ENCODE measurements at regions not wholly inside any gene's neighbourhood (a gene's known extent, or its start where the extent isn't known, plus 50 kb on each side); places are given as distances from the start of the nearest gene placed in this dataset.

GRCh38 chr12:100698518-100698917, 96.1 kb upstream of the ANO4 start:
- Histone ChIP-seq H3K9me3 (no peaks in the 10 kb centered on the region), H3K4me1 (no peaks in the 10 kb centered on the region), H3K4me3 (ENCODE audit: low read depth, low read length) (no peak overlapping the region), H3K36me3 (no peaks in the 10 kb centered on the region), H3K27me3 (no peaks in the 10 kb centered on the region)
- no peak for DNase-seq
- no peak for TF ChIP-seq CTCF (IDR thresholded peaks at IDR 0.05; ENCODE audit: low read depth, low read length)

- TF ChIP-seq CTCF (IDR thresholded peaks at IDR 0.05; ENCODE audit: low read depth, low read length) = no peak
- Histone ChIP-seq H3K27me3 (no peaks in the 10 kb centered on the region), H3K4me3 (ENCODE audit: low read depth, low read length) (no peak overlapping the region), H3K9me3 (no peaks in the 10 kb centered on the region), H3K4me1 (no peaks in the 10 kb centered on the region), H3K36me3 (no peaks in the 10 kb centered on the region)
- DNase-seq = no peak
Measured at GRCh38 chr12:100699209-100699608, 95.4 kb upstream of the ANO4 start.

GRCh38 chr12:100703337-100703736, 91.2 kb upstream of the ANO4 start:
- no peak for DNase-seq
- Histone ChIP-seq H3K9me3 (no peaks in the 10 kb centered on the region), H3K27me3 (no peaks in the 10 kb centered on the region), H3K4me3 (ENCODE audit: low read depth, low read length) (no peak overlapping the region), H3K36me3 (no peaks in the 10 kb centered on the region), H3K4me1 (no peaks in the 10 kb centered on the region)
- no peak for TF ChIP-seq CTCF (IDR thresholded peaks at IDR 0.05; ENCODE audit: low read depth, low read length)

GRCh38 chr12:100703868-100704267, 90.7 kb upstream of the ANO4 start:
- TF ChIP-seq CTCF (IDR thresholded peaks at IDR 0.05; ENCODE audit: low read depth, low read length) = no peak
- Histone ChIP-seq H3K9me3 (no peaks in the 10 kb centered on the region), H3K36me3 (no peaks in the 10 kb centered on the region), H3K4me3 (ENCODE audit: low read depth, low read length) (no peak overlapping the region), H3K27me3 (no peaks in the 10 kb centered on the region), H3K4me1 (no peaks in the 10 kb centered on the region)
- no peak for DNase-seq

GRCh38 chr12:100706033-100706432, 88.5 kb upstream of the ANO4 start:
- Histone ChIP-seq H3K9me3 (no peaks in the 10 kb centered on the region), H3K4me1 (no peaks in the 10 kb centered on the region), H3K27me3 (no peaks in the 10 kb centered on the region), H3K36me3 (no peaks in the 10 kb centered on the region), H3K4me3 (ENCODE audit: low read depth, low read length) (no peak overlapping the region)
- no peak for DNase-seq
- no peak for TF ChIP-seq CTCF (IDR thresholded peaks at IDR 0.05; ENCODE audit: low read depth, low read length)

GRCh38 chr12:100708591-100708990, 86.0 kb upstream of the ANO4 start:
- H3K4me3 ChIP-seq (ENCODE audit: low read depth, low read length) = no peak overlapping the region

More at GRCh38 chr12:100708591-100708990, 86.0 kb upstream of the ANO4 start:
- no peaks in the 10 kb centered on the region for H3K27me3 ChIP-seq
- no peak for DNase-seq
- no peaks in the 10 kb centered on the region for H3K4me1 ChIP-seq
- no peaks in the 10 kb centered on the region for H3K36me3 ChIP-seq
- H3K9me3 ChIP-seq = no peaks in the 10 kb centered on the region
- no peak for TF ChIP-seq CTCF (IDR thresholded peaks at IDR 0.05; ENCODE audit: low read depth, low read length)

Data from BE2C (cell line).